Panc1 (cell line): ENCODE measurements at regions not wholly inside any gene's neighbourhood (a gene's known extent, or its start where the extent isn't known, plus 50 kb on each side); places are given as distances from the start of the nearest gene placed in this dataset.

Experiments
- CTCF ChIP-seq: fragments of 450-650 bp; IDR thresholded peaks from 2 replicates; pipeline ENCODE4 v1.5.1; 2017; ENCODE audit warnings: mild to moderate bottlenecking
- POLR2AphosphoS5 ChIP-seq: IDR thresholded peaks from 2 replicates; pipeline ENCODE4 v1.6.1; 2012; ENCODE audit warnings: mild to moderate bottlenecking, low read depth, low read length, moderate library complexity

- TF ChIP-seq CTCF (no peak), POLR2AphosphoS5 (no peak)
Observed at GRCh38 chr18:38491195-38491594, 925.6 kb upstream of the CELF4 start.
